IPS DF 6.9 (cell line): ENCODE measurements at regions not wholly inside any gene's neighbourhood (a gene's known extent, or its start where the extent isn't known, plus 50 kb on each side); places are given as distances from the start of the nearest gene placed in this dataset.

Experiments
- DNase-seq: peaks from one replicate; pipeline ENCODE4 v3.0.0-alpha.2; 2013; ENCODE audit warnings: low read depth, low spot score
- H3K27ac ChIP-seq: one replicate; pipeline ENCODE4 v1.5.1; 2013; ENCODE audit warnings: low read length, control low read depth
- H3K27me3 ChIP-seq: 2 replicates; pipeline ENCODE4 v1.6.1; 2013; ENCODE audit warnings: mild to moderate bottlenecking, low read length; ENCODE audit not compliant: control insufficient read depth, insufficient read depth
- H3K36me3 ChIP-seq: 2 replicates; pipeline ENCODE4 v1.6.1; 2013; ENCODE audit warnings: low read length; ENCODE audit not compliant: control insufficient read depth, insufficient read depth
- H3K4me1 ChIP-seq: 2 replicates; pipeline ENCODE4 v1.6.1; 2013; ENCODE audit warnings: low read length; ENCODE audit not compliant: control insufficient read depth, insufficient read depth
- H3K4me3 ChIP-seq: 2 replicates; pipeline ENCODE4 v1.5.1; 2013; ENCODE audit warnings: mild to moderate bottlenecking, low read length
- H3K9me3 ChIP-seq: 2 replicates; pipeline ENCODE4 v1.6.1; 2013; ENCODE audit warnings: low read length, inconsistent platforms; ENCODE audit not compliant: control insufficient read depth, insufficient read depth
- WGBS: extraction: QIAGEN DNeasy Blood & Tissue Kit; methylation state at CpG from one replicate; pipeline ENCODE4 v1.1.7; 2013; ENCODE audit warnings: mixed read lengths, missing lambda C conversion rate; ENCODE audit not compliant: insufficient read length, insufficient coverage; 5-methylcytosine and 5-hydroxymethylcytosine counted together

DNA sequence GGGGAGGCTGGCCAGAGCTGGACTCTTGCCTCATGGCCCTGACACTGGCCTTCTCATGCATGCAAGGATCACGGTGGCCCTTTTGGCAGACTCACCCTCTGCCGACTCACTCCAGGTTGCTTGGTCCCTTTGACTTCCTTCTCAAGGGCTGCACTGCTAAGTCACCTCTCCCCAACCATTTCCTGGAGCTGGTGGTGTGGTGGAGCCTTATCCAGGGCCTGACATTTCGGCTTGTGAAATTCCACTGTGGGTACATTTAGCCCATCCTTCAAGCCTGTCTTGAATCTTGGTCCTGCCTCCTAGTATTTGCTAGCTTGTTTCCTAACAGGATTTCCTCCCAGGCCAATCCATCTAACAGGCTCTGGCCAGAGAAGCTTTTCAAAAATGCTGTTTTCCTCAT, 52.6 kb upstream of the JUN start:
- Histone ChIP-seq H3K27ac (no peak overlapping the region), H3K9me3 (no peaks in the 10 kb centered on the region), H3K27me3 (no peaks in the 10 kb centered on the region), H3K36me3 (no peaks in the 10 kb centered on the region), H3K4me3 (no peak overlapping the region), H3K4me1 (no peaks in the 10 kb centered on the region)
- no CpG with 5 or more reads among the region's 3 CpGs for WGBS
- DNase-seq = no peak

DNA sequence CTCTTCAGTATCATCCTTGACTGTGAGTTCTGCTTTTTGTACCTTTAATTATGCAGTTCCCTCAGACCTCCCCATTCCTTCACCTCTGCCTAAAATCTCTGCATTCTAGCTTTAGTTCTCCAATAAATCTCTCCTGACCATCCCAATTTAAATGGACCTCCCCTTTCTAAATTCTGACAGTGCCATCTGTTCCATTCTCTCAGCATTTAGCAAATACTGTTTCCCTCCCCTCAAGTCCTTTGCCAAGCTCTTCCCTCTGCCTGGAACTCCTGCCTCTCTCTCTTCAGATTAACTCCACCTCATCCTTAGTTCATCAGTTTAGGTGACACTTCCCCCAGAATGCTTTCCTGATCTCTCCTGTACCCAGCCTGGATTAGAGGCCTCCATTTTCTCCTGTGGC, 54.0 kb upstream of the JUN start:
- Histone ChIP-seq H3K9me3 (no peaks in the 10 kb centered on the region), H3K4me3 (no peak overlapping the region), H3K27me3 (no peaks in the 10 kb centered on the region), H3K27ac (no peak overlapping the region), H3K4me1 (no peaks in the 10 kb centered on the region), H3K36me3 (no peaks in the 10 kb centered on the region)
- DNase-seq = no peak

DNA sequence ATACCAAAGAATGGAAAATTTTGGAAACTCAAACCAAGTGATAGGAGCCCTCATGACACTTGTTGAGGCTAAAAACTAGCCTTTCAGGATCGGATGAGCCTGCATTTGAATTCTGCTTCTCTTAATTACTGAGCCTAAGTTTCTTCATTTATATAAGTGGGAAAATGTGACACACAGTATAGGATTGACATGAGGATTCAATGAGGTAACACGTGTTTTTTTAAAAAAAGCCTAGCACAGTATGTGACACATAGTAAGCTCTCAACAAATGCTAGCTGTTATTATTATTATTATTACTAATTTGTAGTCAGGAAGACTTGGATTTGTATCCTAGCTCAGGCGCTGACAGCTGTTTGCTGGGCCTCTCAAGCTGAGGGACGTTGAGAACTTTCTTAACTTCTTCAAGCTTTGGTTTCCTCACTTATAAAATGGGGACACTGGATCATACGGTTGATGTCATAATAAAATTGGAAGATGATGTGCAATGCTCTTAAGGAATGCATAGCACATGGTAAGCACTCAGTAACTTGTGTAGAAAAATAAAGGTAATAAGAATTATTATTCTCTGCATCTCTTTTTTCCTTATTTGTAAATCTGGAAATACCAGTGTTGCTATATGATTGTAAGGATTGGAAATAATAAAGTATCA, 55.4 kb upstream of the JUN start:
- Histone ChIP-seq H3K27me3 (no peaks in the 10 kb centered on the region), H3K4me3 (no peak overlapping the region), H3K27ac (no peak overlapping the region), H3K9me3 (no peaks in the 10 kb centered on the region), H3K36me3 (no peaks in the 10 kb centered on the region), H3K4me1 (no peaks in the 10 kb centered on the region)
- no CpG with 5 or more reads among the region's 5 CpGs for WGBS
- DNase-seq = no peak

DNA sequence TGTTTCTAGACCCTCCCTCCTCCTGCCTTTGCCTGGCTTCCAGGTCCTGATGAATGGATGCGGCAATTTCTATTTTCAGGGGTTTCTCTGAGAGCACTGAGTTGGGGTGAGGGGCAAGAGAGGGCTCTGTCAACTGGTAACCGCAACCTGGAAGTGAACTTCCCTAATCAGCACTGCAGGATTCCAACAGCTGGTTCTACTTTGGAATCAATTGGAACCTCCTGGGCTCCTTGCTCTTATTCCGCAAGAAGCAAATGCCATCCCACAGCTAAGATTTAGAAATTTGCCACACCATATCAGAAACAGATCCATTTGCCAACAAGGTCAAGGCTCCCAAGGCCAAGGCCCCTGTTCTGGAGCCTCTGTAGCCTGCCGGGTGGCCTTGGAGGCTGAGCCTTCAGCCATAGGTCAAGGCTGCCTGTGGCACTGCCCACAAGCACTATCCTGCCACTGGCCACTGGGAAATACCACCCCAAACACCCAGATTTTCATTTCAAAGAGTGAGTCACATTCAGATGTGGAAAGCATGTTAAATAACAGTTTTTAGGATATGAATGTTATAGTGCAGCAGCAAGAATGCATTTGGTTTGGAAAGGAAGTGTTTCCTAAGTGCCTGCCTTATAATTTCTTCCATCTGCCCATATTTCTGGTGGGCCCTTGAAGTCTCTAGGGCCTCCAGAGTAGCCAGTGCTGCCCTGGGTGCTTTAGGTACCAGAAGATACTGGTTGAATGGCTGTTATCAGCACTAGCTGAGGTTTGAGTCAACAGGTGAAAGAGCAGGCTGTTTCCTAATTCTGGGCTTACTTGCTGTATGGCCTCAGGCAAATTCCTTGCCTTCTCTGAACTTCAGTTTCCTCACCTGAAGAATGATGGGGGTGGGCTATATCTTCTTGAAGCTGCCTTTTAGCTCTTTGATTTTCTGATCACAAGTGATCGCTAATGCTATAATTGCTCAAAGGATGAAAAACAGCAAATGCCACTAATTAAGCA, 56.3 kb upstream of the JUN start:
- no peak overlapping the region for H3K27ac ChIP-seq
- no peak for DNase-seq
- WGBS = no CpG with 5 or more reads among the region's 5 CpGs

DNA sequence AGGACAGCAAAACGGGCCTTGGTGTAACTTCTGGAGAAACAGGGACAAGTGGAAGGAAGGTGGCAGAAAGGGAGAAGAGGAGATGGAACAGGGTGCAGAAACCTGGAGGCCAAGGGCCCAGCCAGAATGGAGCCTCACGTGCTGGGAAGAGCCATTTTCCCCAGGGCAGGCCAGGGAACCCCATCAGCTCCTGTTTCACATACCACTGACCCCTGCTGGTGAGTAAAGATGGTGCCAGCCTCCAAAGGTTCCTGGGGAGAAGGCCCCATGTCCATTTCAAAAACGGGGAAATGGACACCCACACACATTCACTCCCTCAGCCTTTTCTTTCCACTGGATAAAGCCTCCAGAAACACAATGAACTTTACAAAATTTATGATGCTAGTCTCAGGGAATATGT, 57.6 kb upstream of the JUN start:
- H3K36me3 ChIP-seq = no peaks in the 10 kb centered on the region

More for the DNA sequence above, 56.3 kb upstream of the JUN start:
- Histone ChIP-seq H3K9me3 (no peaks in the 10 kb centered on the region), H3K4me3 (no peak overlapping the region), H3K27me3 (no peaks in the 10 kb centered on the region), H3K4me1 (no peaks in the 10 kb centered on the region), H3K36me3 (no peaks in the 10 kb centered on the region)

DNA sequence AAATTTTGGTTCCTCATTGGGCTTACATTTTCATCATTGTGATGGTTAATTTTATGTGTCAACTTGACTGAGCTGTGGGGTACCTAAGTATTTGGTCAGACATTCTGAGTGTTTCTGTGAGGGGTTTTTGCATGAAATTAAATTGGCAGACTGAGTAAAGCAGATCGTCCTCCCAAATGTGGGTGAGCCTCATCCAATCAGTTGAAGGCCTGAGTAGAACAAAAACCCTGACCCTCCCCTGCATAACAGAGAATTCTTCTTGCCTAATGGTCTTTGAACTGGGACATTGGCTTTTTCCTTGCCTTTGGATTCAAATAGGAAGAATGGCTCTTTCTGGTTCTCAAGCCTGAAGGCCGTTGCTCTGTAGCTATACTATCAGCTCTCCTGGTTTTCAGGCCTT, 59.1 kb upstream of the JUN start:
- WGBS = no CpG with 5 or more reads among the region's 2 CpGs
- DNase-seq = no peak

More for the DNA sequence above, 57.6 kb upstream of the JUN start:
- Histone ChIP-seq H3K4me1 (no peaks in the 10 kb centered on the region), H3K27ac (no peak overlapping the region), H3K9me3 (no peaks in the 10 kb centered on the region), H3K27me3 (no peaks in the 10 kb centered on the region), H3K4me3 (no peak overlapping the region)
- no CpG with 5 or more reads among the region's 3 CpGs for WGBS
- no peak for DNase-seq

DNA sequence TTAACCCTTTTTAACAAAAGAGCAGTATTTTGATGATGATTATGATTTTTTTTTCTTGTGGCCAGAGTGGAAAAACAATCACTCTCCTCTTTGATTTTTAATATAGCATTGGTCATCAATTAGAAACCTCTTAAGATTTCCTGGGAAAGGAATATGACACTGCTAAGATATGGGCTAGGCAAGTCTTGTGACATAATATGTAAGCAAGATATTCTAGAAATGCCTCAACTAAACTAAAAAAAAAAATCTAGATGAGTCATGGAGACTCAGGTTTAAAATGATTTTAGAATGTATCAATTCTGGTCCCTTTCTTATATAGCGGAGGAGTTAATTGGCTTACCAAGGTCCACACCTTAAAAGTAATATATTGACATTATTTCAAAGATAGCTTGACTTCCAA, 60.3 kb upstream of the JUN start:
- no peak for DNase-seq
- no peak overlapping the region for H3K27ac ChIP-seq
- H3K36me3 ChIP-seq = no peaks in the 10 kb centered on the region
- H3K4me1 ChIP-seq = no peaks in the 10 kb centered on the region
- H3K4me3 ChIP-seq = no peak overlapping the region
- no peaks in the 10 kb centered on the region for H3K27me3 ChIP-seq
- no CpG with 5 or more reads among the region's 1 CpG for WGBS
- no peaks in the 10 kb centered on the region for H3K9me3 ChIP-seq

More for the DNA sequence above, 59.1 kb upstream of the JUN start:
- H3K27ac ChIP-seq = no peak overlapping the region
- no peaks in the 10 kb centered on the region for H3K4me1 ChIP-seq
- no peaks in the 10 kb centered on the region for H3K36me3 ChIP-seq
- H3K4me3 ChIP-seq = no peak overlapping the region
- H3K27me3 ChIP-seq = no peaks in the 10 kb centered on the region
- no peaks in the 10 kb centered on the region for H3K9me3 ChIP-seq

DNA sequence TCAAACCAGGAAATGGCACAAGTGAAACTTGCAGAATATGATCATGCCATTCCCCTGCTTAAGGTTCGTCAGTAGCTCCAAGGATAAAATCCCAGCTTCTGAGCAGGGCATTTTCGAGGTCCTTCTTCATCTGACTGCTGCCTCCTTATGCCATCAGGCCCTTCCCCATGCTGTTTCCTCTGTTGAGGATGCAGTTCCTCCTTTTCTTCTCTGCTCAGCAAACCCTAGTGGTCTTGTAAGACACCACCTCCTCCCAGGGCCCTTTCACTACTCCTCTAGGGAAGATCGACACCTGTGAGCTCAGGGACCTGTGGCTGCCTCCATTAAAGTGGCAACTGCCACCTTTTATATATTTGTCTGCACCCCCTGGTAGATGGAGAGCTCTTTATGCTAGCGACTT, 62.1 kb upstream of the JUN start:
- no CpG with 5 or more reads among the region's 4 CpGs for WGBS
- H3K4me3 ChIP-seq = no peak overlapping the region
- no peaks in the 10 kb centered on the region for H3K27me3 ChIP-seq

DNA sequence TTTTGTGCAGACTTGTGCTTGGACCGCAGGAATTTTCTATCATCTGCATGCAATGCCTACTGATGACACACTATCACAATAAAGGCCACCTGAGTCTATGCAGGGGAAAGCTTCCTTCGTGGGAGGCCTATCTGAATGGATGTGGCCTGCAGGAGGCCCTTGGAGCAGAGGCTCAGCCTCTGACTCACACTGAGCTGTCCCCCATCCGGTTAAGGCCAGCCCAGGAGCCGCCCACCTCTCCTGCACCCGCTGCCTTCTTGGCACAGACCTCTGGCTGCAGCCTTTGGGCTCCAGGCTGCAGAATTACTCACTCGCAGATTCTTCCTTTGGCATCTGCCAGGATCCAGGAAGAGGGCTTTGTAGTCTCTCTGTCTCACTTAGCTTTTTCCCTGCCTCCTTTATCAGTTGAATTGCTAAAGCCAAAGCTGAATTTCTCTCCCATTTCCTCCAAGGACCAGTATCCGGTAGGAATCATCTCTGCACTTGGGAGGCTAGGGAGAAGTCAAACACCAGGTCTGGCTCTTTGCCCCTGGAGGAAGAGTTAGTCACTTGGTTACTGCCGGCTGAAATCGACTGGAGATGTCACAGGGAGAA, 65.1 kb upstream of the JUN start:
- no peak overlapping the region for H3K27ac ChIP-seq
- no peak for DNase-seq
- no peak overlapping the region for H3K4me3 ChIP-seq
- peaks cover 2% of the 10 kb centered on the region; the same call in 1 of the 2 replicates for H3K4me1 ChIP-seq
- no peaks in the 10 kb centered on the region for H3K9me3 ChIP-seq
- H3K27me3 ChIP-seq = no peaks in the 10 kb centered on the region
- no peaks in the 10 kb centered on the region for H3K36me3 ChIP-seq
- no CpG with 5 or more reads among the region's 9 CpGs for WGBS

More for the DNA sequence above, 62.1 kb upstream of the JUN start:
- peaks cover 2% of the 10 kb centered on the region; the same call in 1 of the 2 replicates for H3K4me1 ChIP-seq
- DNase-seq = no peak
- no peaks in the 10 kb centered on the region for H3K9me3 ChIP-seq
- no peak overlapping the region for H3K27ac ChIP-seq
- no peaks in the 10 kb centered on the region for H3K36me3 ChIP-seq

DNA sequence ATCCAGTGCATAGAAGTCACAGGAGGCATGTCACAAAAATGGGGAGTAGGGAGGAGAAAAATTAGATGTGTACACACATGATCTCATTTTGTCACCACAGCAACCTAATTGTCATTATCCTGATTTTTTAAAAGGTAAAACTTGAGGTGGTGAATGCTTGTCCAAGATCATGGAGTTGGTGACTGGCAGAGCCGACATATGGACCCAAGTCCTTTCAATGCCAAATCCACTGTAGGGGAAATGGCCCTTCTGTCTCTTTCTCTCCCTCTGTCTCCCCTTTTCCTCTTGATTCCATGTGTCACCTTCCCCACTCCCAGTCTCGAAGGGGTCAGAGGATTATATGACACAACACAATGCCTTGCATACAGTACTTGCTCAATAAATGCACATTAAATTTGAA, 65.7 kb upstream of the JUN start:
- WGBS = no CpG with 5 or more reads among the region's 2 CpGs
- H3K27me3 ChIP-seq = no peaks in the 10 kb centered on the region
- peaks cover 2% of the 10 kb centered on the region; the same call in 1 of the 2 replicates for H3K4me1 ChIP-seq
- H3K27ac ChIP-seq = no peak overlapping the region
- H3K36me3 ChIP-seq = no peaks in the 10 kb centered on the region
- DNase-seq = no peak
- H3K4me3 ChIP-seq = no peak overlapping the region
- H3K9me3 ChIP-seq = no peaks in the 10 kb centered on the region
